ENCODE measurements at regions not wholly inside any gene's neighbourhood (a gene's known extent, or its start where the extent isn't known, plus 50 kb on each side); places are given as distances from the start of the nearest gene placed in this dataset.
"Not testable (repeated sequence)": the region's sequence is repeated elsewhere in the genome, so short reads cannot be mapped to it uniquely, and the experiment has no call there.

DNA sequence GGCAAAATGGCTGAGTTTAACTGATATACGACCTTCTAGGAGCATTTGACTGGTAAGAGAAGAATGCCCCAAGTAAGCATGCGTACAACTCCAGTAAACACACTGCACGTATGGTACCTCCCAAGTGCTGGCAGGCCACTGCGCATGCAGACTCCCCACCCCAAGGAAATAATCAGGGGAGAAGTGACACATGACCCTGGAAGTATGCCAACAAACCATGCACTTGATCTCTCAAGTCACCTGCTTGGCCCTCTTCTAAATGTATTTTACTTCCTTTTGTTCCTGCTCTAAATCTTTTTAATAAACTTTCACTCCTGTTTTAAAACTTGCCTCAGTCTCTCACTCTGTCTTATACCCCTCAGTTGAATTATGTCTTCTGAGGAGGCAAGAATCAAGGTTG, 129.8 kb upstream of the COL5A2 start:
- no peak for DNase-seq (ENCODE audit: low read depth)

DNA sequence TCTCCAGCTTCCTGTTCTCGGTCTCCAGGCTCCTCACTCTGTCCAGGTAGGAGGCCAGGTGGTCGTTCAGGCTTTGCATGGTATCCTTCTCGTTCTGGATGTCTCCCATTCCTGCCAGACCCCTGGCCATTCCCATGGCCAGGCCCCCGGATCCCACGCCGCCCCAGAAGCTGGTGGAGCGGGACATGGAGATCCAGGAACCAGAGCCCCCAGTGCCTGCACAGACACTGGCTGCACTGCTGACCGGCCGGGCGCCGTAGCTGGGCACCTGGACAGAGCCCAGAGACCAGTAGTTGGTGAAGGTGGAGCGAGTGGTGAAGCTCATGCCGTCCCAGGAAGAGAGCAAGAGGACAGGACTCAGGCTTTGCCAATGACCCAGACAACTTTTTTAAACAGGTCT, 129.1 kb upstream of the WDR75 start:
- no peak for DNase-seq (ENCODE audit: low read depth)

GRCh38 chr2:189312643-189313042, 128.6 kb upstream of the WDR75 start:
- DNase-seq (ENCODE audit: low read depth) = no peak

GRCh38 chr2:189318761-189319160, 122.5 kb upstream of the WDR75 start:
- DNase-seq (ENCODE audit: low read depth) = no peak

- not testable (repeated sequence) for DNase-seq (ENCODE audit: low read depth)
Measured at GRCh38 chr2:189319424-189319823, 121.8 kb upstream of the WDR75 start.

DNA sequence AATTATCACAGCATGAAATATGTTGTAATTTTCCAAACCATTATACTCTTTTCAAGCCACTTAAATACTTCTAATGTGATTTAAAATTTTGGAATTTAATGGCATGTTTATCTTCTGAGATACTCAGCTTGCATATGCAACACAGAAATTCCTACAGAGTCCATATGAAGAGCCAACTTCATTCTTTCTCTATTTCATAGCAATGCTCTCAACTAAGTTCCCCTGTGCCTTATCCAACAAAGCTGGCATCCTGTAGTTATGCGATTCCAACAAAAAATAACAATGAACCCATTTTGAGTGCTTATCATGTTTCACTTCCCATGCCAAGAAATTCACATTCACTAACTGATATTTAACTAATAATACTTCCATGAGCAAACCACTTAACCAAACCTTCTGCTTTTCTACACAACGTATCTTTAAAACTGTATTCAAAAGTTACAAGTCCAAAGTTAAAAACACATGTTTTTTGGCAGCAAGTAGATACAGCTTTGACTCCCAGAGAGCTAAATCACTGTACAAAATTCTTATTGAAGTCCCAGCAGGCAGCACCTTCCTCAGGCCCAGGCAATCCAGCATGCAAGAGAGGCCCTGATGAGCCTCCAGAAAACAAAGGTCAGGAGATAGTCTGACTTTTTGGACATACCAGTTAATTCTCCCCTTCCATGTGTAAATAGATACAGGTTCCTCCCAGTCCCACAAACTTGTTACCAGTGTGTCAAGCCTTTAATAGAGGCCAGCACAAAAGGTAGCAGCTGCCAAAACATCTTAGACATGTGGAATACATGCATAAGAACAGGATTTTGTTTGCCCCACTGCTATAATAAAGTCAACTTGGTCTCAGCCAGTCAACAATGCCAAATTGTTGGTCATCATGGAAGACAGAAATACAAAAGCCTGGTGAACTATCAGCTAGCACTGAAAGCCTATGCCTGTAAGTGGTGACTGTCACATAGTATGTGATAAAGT, 113.1 kb upstream of the WDR75 start:
- DNase-seq (ENCODE audit: low read depth) = no peak

GRCh38 chr2:189328848-189329245, 112.4 kb upstream of the WDR75 start:
- DNase-seq (ENCODE audit: low read depth) = no peak

- no peak for DNase-seq (ENCODE audit: low read depth)
Measured at GRCh38 chr2:189336276-189336975, 104.8 kb upstream of the WDR75 start.

DNA sequence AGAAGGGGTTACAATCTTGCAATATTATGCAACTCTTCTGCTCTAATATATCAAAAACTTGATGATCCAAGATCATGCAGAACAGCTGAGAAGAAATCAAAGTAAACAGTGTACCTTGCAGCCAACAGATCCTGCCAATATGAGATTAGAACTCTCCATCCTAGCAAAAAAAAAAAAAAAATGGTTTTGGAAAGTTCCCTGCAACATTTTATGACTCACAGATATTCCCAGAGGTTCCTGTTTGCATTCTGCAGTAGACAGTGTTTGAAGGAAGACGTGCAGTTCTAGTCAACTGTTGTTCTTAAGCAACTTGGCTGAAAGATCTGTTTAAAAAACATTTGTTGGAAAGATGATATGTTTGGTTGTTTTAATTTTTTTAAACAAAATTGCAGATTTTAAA, 103.6 kb upstream of the WDR75 start:
- DNase-seq (ENCODE audit: low read depth) = no peak

DNA sequence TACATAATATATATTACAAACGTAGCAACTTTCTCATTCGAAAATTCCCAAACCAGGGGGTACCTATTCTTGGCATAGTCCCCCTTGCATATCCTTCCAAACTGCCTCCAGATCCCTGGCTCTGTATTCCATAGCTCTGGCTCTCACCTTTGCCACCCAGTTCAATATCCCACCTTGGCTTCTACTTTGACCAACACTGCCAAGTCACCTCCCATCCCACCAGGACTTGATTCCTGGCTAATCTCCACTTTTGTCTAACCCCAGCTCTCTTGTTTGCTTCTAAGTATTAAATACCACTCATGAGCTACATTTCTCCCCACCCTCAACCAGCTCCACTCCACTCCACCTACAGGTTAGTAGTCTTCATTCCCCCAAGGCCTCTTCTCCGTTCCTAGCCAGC, 103.2 kb upstream of the WDR75 start:
- no peak for DNase-seq (ENCODE audit: low read depth)

DNA sequence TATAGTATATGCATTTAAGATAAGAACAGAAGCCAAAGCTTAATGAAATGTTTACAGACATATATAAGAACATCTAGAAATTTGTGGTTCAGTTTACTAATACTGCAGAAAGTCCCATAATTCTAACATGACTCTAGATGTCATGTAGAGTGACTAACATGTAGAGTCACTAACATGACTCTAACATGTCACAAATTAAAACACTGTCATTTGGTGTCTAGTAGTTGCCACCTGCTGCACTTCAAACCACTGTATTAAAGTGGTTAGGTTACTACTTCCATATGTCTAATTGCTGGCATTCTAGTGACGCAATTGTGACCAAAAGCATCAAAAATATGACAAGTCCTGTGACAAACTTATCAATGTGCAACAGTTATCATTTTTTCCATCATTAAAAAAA, 100.2 kb upstream of the WDR75 start:
- no peak for DNase-seq (ENCODE audit: low read depth)

- no peak for DNase-seq (ENCODE audit: low read depth)
Measured at GRCh38 chr2:189344043-189344442, 97.2 kb upstream of the WDR75 start.

DNA sequence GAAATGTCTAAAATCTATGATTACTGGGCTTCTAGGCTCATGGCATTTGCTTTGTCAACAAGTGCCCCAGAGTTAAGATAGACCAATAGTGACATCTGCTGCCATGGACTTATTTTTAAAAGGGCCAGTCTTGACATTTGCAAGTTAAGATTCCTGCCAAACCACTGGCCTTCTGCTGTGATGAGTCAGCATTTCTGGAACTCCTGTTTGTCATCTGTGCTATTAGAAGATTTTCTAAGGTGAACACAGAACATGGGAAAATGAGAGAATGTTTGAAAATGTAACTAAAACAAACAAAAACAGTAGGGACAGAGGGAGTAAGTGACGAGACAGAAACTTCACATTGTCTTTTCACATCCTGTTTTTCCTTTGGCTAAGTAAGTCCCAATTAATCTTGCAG, 93.7 kb upstream of the WDR75 start:
- DNase-seq (ENCODE audit: low read depth) = no peak

- no peak for DNase-seq (ENCODE audit: low read depth)
Measured at GRCh38 chr2:189348369-189348768, 92.9 kb upstream of the WDR75 start.

DNA sequence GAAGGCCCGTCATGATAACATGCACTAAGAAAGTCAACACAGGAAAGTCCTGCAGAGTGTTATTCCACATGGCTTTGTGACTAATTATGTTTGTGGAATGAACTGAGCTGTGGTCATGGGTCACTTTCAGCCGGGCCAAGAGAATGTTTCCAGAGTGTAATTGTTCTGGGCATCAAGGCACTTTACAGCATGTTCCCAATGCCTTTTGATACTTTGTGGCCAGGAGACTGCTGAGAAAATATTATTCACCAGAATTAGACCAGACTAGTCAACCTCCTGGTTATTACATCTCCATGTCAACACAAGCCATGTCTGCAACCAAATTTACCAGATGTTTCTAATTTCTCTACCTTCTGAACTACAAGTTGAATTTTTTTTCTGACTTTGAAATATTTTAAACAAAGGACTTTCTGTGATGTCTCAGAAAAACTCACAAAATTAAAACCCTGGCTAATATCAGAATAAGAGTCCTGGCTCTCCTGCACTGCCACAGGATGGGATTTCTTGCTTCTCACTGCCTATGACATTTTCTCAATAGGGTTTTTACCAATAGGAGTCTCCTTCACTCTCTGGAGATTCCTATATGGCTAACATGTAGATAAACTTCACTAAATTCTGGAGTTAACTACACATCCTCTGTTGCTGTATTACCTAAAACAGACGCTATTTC, 90.6 kb upstream of the WDR75 start:
- DNase-seq (ENCODE audit: low read depth) = no peak

DNA sequence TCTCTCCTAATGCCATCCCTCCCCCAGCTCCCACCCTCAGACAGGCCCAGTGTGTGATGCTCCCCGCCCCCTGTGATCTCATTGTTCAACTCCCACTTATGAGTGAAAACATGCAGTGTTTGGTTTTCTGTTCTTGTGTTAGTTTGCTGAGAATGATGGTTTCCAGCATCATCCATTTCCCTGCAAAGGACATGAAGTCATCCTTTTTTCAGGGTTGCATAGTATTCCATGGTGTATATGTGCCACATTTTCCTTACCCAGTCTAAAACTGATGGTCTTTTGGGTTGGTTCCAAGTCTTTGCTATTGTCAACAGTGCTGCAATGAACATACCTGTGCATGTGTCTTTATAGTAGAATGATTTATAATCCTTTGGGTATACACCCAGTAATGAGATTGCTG, 89.3 kb upstream of the WDR75 start:
- DNase-seq (ENCODE audit: low read depth) = not testable (repeated sequence)

DNA sequence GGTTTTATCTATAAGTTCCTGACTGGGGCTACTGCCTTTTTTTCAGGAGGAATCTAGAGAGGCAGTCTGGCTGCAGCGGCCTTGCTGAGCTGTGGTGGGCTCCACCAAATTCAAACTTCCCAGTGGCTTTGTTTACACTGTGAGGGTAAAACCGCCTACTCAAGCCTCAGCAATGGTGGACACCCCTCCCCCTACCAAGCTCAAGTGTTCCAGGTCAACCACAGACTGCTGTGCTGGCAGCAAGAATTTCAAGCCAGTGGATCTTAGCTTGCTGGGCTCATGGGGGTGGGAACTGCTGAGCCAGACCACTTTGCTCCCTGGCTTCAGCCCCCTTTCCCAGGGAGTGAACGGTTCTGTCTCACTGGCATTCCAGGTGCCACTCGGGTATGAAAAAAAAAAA, 83.9 kb upstream of the WDR75 start:
- DNase-seq (ENCODE audit: low read depth) = not testable (repeated sequence)

DNA sequence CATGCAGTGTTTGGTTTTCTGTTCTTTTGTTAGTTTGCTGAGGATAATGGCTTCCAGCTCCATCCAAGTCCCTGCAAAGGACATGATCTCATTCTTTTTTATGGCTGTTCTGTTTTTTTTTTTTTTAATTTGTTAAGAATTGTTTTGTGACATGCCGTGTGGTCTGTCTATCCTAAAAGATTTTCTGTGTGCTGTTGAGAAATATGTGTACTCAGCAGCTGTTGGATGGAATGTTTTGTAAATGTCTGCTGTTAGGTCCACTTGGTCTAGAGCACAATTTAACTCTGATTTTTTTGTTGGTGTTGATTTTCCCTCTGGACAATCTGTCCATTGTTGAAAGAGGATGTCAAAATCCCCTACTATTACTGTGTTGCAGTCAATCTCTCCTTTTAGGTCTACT, 80.4 kb upstream of the WDR75 start:
- DNase-seq (ENCODE audit: low read depth) = no peak

- DNase-seq (ENCODE audit: low read depth) = no peak
Measured at GRCh38 chr2:189362283-189362682, 79.0 kb upstream of the WDR75 start.

- DNase-seq (ENCODE audit: low read depth) = no peak
Measured at GRCh38 chr2:189363559-189363958, 77.7 kb upstream of the WDR75 start.

- no peak for DNase-seq (ENCODE audit: low read depth)
Measured at GRCh38 chr2:189364607-189365006, 76.7 kb upstream of the WDR75 start.

DNA sequence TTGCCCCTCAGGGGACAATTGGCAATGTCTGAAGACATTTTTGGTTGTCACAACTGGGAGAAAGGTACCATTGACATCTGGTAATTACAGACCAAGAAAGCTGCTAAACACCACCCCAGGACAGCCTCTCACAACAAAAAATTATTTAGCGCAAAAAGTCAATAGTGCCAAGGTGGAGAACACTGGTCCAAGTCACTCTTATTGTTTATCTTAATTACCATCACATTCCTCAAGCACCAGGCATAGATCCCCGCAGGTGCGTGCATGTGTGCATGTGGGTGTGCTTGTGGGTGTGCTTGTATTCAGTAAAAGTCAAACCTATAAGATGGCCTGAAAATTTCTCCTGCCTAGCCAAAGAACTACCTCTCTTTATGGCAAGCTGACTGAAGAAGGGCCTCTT, 74.9 kb upstream of the WDR75 start:
- DNase-seq (ENCODE audit: low read depth) = no peak

DNA sequence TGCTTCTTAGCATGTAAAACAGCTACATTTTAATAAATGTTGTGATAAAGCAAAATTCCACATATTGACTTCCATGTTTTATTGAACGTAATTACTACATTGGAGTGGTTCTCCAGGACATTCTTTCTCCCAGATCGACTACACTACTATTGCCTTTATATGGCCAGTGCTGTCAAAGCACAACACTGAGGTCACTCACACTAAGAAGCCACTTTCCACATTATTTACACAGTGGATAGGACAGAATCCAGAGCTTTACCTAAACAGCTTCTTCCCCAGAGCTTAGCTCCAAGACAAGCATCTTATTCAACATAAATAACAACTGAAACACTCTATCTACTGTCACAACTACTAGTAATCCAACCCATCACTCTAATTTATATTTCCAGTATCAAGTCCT, 73.9 kb upstream of the WDR75 start:
- DNase-seq (ENCODE audit: low read depth) = no peak

Data from activated T-helper 1 cell treated with Interleukin-2 at 50 U/mL for 16 hours (primary cell).